Endodermal cell (in vitro differentiated cells): ENCODE measurements at regions not wholly inside any gene's neighbourhood (a gene's known extent, or its start where the extent isn't known, plus 50 kb on each side); places are given as distances from the start of the nearest gene placed in this dataset.

Source experiments
- DNase-seq: peaks from one replicate; pipeline ENCODE4 v3.0.0-alpha.2; 2017
- H3K27ac ChIP-seq: 2 replicates; pipeline ENCODE4 v1.5.1; 2013; ENCODE audit warnings: mild to moderate bottlenecking, low read depth, low read length, moderate library complexity
- H3K27me3 ChIP-seq: 2 replicates; pipeline ENCODE4 v1.6.1; 2013; ENCODE audit warnings: mild to moderate bottlenecking, low read length, moderate library complexity; ENCODE audit not compliant: insufficient read depth, control insufficient read depth, poor library complexity, severe bottlenecking
- H3K36me3 ChIP-seq: 2 replicates; pipeline ENCODE4 v1.7.0; 2013; ENCODE audit warnings: mild to moderate bottlenecking, low read length, moderate library complexity; ENCODE audit not compliant: control insufficient read depth, insufficient read depth
- H3K4me1 ChIP-seq: one replicate; pipeline ENCODE4 v1.7.0; 2013; ENCODE audit warnings: low read length; ENCODE audit not compliant: control insufficient read depth, insufficient read depth
- H3K4me3 ChIP-seq: 2 replicates; pipeline ENCODE4 v1.5.1; 2013; ENCODE audit warnings: mild to moderate bottlenecking, low read length, moderate library complexity
- H3K9ac ChIP-seq: 2 replicates; pipeline ENCODE4 v1.6.1; 2013; ENCODE audit warnings: mild to moderate bottlenecking, low read length, moderate library complexity; ENCODE audit not compliant: poor library complexity, severe bottlenecking; ENCODE audit errors: extremely low read depth
- H3K9me3 ChIP-seq: 2 replicates; pipeline ENCODE4 v1.6.1; 2013; ENCODE audit warnings: mild to moderate bottlenecking, low read length, moderate library complexity; ENCODE audit not compliant: control insufficient read depth
- H3K27ac Mint-ChIP-seq: 2 replicates; pipeline ENCODE4 v1.8.0; 2020; ENCODE audit warnings: mixed read lengths
- H3K27me3 Mint-ChIP-seq: 2 replicates; pipeline ENCODE4 v1.8.0; 2021; ENCODE audit warnings: mild to moderate bottlenecking, mixed read lengths; ENCODE audit not compliant: insufficient read depth
- H3K36me3 Mint-ChIP-seq: 2 replicates; pipeline ENCODE4 v1.8.0; 2020; ENCODE audit warnings: low read depth, mixed read lengths
- H3K4me1 Mint-ChIP-seq: 2 replicates; pipeline ENCODE4 v1.8.0; 2020; ENCODE audit warnings: mixed read lengths
- H3K4me3 Mint-ChIP-seq: 2 replicates; pipeline ENCODE4 v1.8.0; 2020; ENCODE audit warnings: mild to moderate bottlenecking, moderate library complexity, mixed read lengths
- H3K9me3 Mint-ChIP-seq: 2 replicates; pipeline ENCODE4 v1.8.0; 2020; ENCODE audit warnings: mild to moderate bottlenecking, mixed read lengths
- WGBS, 2 experiments: methylation state at CpG; one replicate each; pipeline versions ENCODE4 v1.1.5 to v1.1.7; 2013; ENCODE audit warnings: missing lambda C conversion rate in 2 of 2, mixed read lengths in 1 of 2; ENCODE audit not compliant: insufficient coverage in 1 of 2, insufficient read length in 1 of 2; 5-methylcytosine and 5-hydroxymethylcytosine counted together
- TF ChIP-seq, protein P1 (sequence below): fragments of 200-600 bp; sonication (generic); conservative IDR thresholded peaks from 2 replicates; pipeline ENCODE4 v1.5.0; 2021; ENCODE audit warnings: antibody characterized with exemption, mild to moderate bottlenecking

DNA sequence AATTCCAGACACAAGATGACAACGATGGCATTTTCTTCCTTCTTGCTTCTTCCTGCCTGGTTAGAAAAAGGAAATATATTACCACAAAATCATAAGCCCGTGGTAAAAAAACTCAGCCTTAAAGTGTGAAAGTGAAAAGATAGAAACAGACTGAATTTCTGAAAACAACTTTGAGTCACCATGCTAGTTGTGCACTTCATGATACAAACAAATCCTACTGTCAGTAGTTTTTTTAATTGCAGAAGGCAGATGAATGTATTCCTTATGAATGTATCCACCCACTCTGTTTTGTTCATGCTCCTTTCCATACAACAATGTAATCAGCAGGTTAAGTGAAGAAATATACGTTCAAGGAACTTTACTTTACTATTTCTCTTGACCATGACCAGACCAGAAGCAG is 1144.7 kb downstream of the OTOL1 start:
- H3K4me1 Mint-ChIP-seq, result no peaks in the 10 kb centered on the region
- peaks cover 45% of the 10 kb centered on the region for H3K9me3 Mint-ChIP-seq
- no peaks in the 10 kb centered on the region for H3K36me3 ChIP-seq
- no peak for DNase-seq
- peaks cover 3% of the 10 kb centered on the region for H3K36me3 Mint-ChIP-seq
- no peak overlapping the region for H3K4me3 Mint-ChIP-seq
- H3K4me3 ChIP-seq, result no peak overlapping the region
- 96% methylated on average over 3 of the region's 3 CpGs; no CpG with 5 or more reads in 1 of the 2 experiments for WGBS, 2 experiments
- no peaks in the 10 kb centered on the region for H3K27me3 Mint-ChIP-seq
- peaks cover 12% of the 10 kb centered on the region for H3K9me3 ChIP-seq
- no peaks in the 10 kb centered on the region for H3K27me3 ChIP-seq
- TF ChIP-seq, protein P1, sequence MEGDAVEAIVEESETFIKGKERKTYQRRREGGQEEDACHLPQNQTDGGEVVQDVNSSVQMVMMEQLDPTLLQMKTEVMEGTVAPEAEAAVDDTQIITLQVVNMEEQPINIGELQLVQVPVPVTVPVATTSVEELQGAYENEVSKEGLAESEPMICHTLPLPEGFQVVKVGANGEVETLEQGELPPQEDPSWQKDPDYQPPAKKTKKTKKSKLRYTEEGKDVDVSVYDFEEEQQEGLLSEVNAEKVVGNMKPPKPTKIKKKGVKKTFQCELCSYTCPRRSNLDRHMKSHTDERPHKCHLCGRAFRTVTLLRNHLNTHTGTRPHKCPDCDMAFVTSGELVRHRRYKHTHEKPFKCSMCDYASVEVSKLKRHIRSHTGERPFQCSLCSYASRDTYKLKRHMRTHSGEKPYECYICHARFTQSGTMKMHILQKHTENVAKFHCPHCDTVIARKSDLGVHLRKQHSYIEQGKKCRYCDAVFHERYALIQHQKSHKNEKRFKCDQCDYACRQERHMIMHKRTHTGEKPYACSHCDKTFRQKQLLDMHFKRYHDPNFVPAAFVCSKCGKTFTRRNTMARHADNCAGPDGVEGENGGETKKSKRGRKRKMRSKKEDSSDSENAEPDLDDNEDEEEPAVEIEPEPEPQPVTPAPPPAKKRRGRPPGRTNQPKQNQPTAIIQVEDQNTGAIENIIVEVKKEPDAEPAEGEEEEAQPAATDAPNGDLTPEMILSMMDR, result no peak
- no peak overlapping the region for H3K9ac ChIP-seq
- no peaks in the 10 kb centered on the region for H3K4me1 ChIP-seq
- no peak overlapping the region for H3K27ac ChIP-seq
- no peak overlapping the region for H3K27ac Mint-ChIP-seq

DNA sequence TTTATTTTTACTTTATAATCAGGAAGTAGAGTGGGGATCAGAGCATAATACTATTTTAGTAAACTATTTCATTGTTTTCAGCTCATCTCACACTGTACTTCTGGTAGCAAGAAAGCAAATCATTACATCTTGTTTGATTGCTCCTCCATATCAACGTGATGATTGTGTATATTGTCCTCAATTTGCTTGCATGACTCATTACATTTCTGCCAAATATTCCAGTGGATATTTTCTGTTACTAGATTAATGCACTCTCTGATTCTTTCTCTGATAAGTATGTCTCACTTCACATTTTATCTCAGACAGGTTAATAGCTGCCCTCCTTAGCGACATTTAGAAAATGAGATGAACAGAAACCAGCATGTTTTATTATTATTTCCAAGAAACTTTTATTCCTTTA is 1145.3 kb downstream of the OTOL1 start:
- Histone ChIP-seq H3K4me1 (no peaks in the 10 kb centered on the region), H3K9me3 (peaks cover 15% of the 10 kb centered on the region), H3K36me3 (no peaks in the 10 kb centered on the region), H3K27me3 (no peaks in the 10 kb centered on the region), H3K27ac (no peak overlapping the region), H3K9ac (no peak overlapping the region), H3K4me3 (no peak overlapping the region)
- no peak overlapping the region for H3K4me3 Mint-ChIP-seq
- DNase-seq, result no peak
- peaks cover 46% of the 10 kb centered on the region for H3K9me3 Mint-ChIP-seq
- peaks cover 4% of the 10 kb centered on the region for H3K36me3 Mint-ChIP-seq
- 92 to 100% methylated on average over 2 of the region's 2 CpGs for WGBS, 2 experiments
- TF ChIP-seq, protein P1, result no peak
- H3K27me3 Mint-ChIP-seq, result no peaks in the 10 kb centered on the region
- H3K27ac Mint-ChIP-seq, result no peak overlapping the region
- H3K4me1 Mint-ChIP-seq, result no peaks in the 10 kb centered on the region

DNA sequence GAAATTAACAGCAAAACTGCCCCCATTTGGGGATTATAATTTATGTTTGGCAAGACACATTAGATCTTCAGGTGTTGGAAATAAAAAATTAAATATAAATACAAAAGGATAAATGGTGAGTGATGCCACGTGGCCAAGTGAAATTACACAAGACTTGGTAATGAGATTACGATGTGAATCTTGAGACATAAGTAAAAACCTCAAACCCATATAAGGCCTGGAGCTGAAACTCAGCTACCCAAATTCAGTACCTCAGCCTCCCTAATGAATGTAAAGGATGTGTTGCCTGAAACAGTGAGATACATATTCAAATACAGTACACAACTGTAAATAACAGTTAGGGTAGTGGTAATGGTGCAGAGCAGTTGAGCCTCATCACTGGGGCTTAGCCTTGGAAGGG is 1146.6 kb downstream of the OTOL1 start:
- no peaks in the 10 kb centered on the region for H3K27me3 ChIP-seq
- 100% methylated on average over 1 of the region's 2 CpGs; no CpG with 5 or more reads in 1 of the 2 experiments for WGBS, 2 experiments
- H3K36me3 Mint-ChIP-seq, result peaks cover 11% of the 10 kb centered on the region
- H3K27me3 Mint-ChIP-seq, result no peaks in the 10 kb centered on the region
- no peak overlapping the region for H3K27ac Mint-ChIP-seq
- no peak overlapping the region for H3K27ac ChIP-seq
- H3K9me3 ChIP-seq, result peaks cover 22% of the 10 kb centered on the region
- TF ChIP-seq, protein P1, result no peak
- H3K4me3 ChIP-seq, result no peak overlapping the region
- H3K4me3 Mint-ChIP-seq, result no peak overlapping the region
- H3K36me3 ChIP-seq, result no peaks in the 10 kb centered on the region
- DNase-seq, result no peak
- no peak overlapping the region for H3K9ac ChIP-seq
- peaks cover 47% of the 10 kb centered on the region for H3K9me3 Mint-ChIP-seq
- H3K4me1 Mint-ChIP-seq, result no peaks in the 10 kb centered on the region
- no peaks in the 10 kb centered on the region for H3K4me1 ChIP-seq
